H1 (cell line): ENCODE measurements at regions not wholly inside any gene's neighbourhood (a gene's known extent, or its start where the extent isn't known, plus 50 kb on each side); places are given as distances from the start of the nearest gene placed in this dataset.

ENCODE experiments used
- BCL11A ChIP-seq, 2 experiments: IDR thresholded peaks; one replicate each; pipeline ENCODE4 v1.6.1; 2011; ENCODE audit warnings: low read depth in 2 of 2, low read length in 2 of 2, mild to moderate bottlenecking in 2 of 2

- no peak for TF ChIP-seq BCL11A (IDR thresholded peaks at IDR 0.05; ENCODE audit: low read depth in 2 of 2, low read length in 2 of 2)
- TF ChIP-seq, all 59 proteins: peak for 0
Observed at GRCh38 chr13:71964491-71965100, 97.6 kb upstream of the DACH1 start (continued).
